ENCODE measurements at regions not wholly inside any gene's neighbourhood (a gene's known extent, or its start where the extent isn't known, plus 50 kb on each side); places are given as distances from the start of the nearest gene placed in this dataset.
"Not testable (repeated sequence)": the region's sequence is repeated elsewhere in the genome, so short reads cannot be mapped to it uniquely, and the experiment has no call there.

DNA sequence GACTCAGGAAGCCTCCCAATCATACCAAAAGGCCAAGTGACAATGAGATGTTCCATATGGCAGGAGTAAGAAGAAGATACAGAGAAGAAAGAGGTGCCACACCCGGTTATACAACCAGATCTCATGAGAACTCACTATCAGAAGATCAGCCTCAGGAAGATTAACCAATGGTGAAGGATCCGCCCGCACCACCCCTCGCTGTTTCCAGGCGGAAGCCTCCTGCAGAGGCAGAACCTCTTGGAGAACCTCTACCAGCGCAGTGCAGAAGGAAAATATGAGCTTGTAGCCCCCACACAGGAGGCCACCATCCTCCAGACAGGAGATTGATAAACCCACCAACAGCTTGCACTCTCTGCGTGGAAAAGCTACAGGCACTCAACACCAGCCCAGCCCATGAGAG is 245.1 kb downstream of the POTED start:
- no peak for TF ChIP-seq GATA1 (IDR thresholded peaks at IDR 0.05; ENCODE audit: low read depth, low read length)
- no peak for DNase-seq

DNA sequence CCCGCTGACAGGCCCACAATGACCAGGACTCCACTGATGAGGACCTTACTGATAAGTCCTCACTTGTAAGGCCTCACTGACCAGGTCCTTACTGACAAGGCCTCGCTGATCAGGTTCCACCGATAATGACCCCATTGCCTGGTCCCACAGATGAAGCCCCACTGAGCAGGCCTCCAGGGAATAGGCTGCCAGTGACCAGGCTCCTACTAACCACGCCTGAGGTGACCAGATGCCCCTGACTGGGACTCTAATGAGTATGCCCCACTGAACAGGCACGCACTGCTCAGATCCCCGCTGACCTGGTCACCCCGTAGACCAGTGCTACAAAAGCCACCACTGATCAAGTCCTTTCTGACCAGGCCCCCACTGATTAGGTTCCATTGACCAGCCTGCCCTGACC is 241.2 kb downstream of the POTED start:
- DNase-seq: not testable (repeated sequence)

DNA sequence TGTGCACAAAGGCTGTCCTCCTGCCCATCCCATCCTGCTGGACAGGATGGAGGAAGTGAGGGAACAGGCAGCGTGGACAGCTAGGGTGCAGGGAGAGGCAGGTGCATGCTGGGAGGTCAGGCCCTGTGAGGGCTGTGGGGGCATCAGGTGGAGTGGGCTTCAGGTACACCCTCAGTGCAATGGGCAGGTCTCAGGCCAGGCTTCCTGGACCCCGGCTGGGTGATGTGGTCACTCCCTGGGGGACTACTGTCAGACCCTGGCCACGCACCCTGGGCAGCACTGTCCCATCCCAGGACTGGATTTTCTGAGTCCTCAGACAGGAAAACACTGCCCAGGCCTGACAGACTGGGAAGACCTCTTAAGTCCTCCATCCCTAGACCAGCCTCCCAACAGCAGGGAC is 239.9 kb downstream of the POTED start:
- not testable (repeated sequence) for DNase-seq

DNA sequence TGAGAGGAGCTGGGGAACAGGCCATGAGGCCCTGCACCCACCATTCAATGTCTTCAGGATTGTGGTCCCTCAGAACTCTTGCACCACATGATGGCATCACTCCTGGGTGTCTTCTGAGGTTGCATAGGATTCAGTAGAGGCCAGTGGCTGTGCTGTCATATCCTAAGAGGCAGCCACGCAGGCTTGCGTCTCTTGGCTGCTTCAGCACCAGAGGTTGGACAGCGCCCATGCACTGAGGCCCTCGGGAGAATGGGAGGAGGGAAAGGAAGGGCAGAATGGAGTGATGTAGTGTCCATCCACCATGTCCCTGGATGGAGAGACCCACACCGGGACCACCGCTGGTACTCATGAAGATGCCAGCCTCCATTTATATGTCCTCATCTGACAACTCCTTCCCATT is 237.1 kb downstream of the POTED start:
- not testable (repeated sequence) for DNase-seq

DNA sequence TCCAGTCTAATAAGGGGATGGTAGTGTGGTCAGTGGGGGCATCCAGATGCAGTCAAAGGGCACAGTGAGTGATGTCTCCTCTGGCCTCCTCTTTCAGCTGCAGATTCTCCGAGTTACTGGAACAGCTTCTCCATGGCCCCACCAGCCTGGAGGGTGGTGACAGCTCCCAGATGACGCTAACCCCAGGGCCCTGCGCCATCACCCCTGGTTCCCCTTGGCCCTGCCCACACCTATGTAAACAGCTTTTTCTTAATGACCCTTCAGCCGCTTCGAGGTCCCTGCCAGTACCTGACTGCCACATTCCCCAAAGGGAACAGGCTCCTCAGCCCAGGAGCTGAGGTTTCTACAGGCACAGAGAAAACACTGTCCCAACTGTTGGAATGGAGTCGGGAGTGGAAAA is 235.0 kb downstream of the POTED start:
- not testable (repeated sequence) for DNase-seq

DNA sequence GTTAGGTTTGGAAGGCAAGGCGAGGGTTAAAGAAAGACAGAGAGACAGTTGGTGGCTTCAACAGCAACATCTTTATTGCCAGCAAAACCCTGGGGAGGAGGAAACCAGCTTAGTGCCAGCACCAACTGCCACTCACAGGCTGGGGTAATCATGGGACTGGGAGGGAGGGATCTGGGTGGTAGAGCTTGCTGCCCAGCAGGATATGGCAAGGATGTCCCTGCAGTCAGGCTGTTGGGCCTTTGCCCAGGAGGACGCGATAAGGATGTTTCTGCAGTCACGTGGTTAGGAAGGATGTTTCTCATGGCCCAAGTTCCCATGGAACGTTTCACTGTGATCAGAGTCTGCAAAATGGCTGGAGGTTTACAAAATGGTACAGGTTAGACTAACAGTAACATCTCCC is 233.5 kb downstream of the POTED start:
- DNase-seq: not testable (repeated sequence)

DNA sequence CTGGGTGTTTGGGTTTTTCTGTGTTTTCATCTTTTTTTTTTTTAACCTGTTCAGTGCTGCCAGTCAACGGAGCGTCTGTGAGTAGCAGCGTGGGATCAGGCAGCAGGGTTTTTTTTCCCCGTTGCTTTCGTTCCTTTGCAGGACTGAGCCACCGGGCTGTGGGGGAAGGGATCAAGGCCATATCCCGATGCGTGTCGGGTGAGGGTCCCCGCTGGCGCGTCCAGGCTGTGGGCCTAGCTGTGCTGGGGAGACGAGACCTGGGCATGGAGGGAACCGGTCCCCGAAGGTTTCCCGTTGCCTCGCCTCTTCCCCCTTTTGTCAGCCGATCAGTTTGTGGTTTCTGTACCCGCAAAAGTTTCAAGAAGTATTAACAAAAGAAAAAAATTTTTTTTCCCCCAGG is 218.1 kb downstream of the POTED start:
- DNase-seq: not testable (repeated sequence)

DNA sequence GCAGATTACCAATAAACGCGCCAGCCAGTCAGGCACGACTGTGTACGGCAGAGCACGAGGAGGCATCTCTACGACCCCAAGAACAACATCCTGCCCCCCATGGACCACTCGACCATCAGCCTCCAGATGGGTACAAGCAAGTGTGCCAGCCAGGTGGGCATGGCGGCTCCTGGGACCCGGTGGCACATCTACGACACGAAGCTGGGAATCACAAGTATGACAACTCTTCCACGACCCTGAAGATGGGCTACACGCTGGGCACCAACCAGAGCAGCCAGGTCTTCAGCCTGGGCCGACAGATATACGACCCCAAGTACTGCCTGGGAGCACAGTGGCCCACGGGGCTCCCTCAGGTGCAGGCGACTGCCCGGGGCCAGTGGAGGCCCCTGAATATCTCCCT is 217.6 kb downstream of the POTED start:
- TF ChIP-seq GATA1 (IDR thresholded peaks at IDR 0.05; ENCODE audit: low read depth, low read length) (no peak), POLR2A (IDR thresholded peaks at IDR 0.05; ENCODE audit: low read length) (no peak)
- no peak for DNase-seq

DNA sequence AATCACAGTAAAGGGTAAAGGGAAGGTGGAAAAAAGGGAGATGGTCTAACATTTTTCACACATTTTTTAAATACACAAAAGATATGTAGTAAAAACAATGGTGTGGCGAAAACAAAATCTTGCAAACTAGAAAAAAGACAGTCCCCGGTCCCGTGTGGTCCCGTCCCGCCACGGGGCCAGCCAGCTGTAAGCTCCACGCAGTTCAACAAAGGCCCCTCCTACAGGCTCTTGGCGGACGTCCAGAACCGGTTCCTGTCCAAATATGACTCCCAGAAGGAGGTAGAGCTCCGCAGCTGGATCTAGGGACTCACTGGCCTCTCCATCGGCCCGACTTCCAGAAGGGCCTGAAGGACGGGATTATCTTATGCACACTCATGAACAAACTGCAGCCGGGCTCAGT is 216.9 kb downstream of the POTED start:
- DNase-seq: not testable (repeated sequence)

DNA sequence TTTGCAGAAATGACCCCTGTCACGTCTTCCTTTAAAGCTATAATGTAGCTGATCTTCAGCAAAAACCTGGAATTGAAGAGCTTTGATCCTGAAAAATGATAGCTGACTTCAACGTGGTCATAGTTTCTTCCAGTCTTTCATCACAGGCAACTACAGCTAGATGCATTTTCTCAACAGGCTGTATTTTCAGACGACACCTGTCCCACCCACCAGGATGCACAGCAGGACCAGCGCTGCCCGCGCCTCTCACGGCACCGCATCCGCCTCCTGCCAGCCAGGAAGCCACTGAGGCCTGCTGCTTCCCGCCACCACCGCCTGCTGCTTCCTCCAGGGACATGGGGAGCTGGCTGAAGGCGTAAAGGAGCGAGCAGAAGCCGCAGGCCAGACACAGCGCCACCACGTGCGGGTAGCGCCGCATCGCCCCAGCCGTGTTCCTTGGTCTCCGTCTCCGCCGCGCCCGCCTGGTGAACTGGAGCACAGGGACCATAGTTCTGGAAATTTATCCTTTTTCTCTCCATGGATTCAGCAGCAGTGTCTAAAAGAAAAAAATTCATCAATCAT is 215.7 kb downstream of the POTED start:
- DNase-seq: not testable (repeated sequence)

DNA sequence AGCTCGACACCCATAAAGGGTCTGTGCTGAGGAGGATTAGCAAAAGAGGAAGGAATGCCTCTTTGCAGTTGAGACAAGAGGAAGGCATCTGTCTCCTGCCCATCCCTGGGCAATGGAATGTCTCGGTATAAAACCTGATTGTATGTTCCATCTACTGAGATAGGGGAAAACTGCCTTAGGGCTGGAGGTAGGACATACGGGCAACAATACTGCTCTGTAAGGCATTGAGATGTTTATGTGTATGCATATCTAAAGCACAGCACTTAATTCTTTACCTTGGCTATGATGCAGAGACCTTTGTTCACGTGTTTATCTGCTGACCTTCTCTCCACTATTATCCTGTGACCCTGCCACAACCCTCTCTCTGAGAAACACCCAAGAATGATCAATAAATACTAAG is 210.7 kb downstream of the POTED start:
- DNase-seq: not testable (repeated sequence)

DNA sequence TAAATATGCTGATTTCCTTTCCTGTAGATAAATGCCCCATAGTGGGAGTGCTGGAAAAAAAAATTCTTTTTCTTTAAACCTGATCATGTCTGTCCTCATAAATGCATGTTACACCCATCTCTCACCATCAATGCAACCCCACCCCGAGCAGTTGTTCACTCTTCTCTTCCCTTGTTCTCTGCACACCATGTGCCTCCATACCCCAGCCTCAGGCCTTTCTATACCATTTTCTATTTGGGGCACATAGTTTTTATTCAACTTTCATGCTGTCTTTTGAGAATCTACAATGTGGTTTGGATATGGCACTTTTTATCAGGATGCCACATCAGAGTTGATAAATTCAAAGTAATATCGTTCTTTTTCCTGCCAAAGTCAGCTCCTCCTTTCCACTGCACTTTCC is 202.6 kb downstream of the POTED start:
- DNase-seq: not testable (repeated sequence)

DNA sequence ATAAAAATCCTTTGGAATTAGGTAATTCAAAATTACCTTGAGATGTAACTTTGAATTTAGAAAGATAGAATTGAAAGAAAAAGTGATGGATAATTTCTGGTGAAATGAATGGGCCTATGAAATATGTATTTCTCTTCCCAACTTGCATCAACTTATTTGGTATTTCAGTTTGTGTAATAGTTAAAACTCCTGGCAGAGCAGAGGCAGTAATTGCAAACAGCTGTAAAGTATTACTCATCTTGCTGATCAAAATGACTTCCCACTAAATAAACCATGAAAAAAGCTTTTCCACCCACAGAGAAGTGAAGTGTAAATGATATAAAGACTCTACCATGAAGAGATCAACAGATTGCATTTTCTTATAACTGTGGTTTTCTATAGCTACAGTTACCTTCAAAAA is 201.0 kb downstream of the POTED start:
- DNase-seq: not testable (repeated sequence)

DNA sequence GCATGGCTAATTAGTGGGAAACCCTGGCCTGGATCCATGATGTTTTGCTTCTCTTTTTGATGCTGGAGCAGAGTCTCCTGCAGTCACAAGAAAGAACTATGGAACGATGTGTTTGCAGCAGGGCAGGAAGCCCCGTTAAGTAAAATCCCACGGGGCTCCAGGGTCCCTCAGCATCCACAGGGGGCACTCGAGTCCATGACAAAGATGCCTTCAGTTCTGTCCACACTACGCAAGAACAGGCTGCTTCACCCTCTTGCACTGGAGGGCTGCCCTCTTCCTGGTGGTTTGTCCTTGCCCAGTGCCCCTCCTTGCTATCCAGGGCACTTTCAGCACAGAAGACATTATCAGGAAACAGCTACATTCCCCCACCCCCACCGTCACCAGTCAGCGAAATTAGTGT is 196.9 kb downstream of the POTED start:
- not testable (repeated sequence) for DNase-seq

DNA sequence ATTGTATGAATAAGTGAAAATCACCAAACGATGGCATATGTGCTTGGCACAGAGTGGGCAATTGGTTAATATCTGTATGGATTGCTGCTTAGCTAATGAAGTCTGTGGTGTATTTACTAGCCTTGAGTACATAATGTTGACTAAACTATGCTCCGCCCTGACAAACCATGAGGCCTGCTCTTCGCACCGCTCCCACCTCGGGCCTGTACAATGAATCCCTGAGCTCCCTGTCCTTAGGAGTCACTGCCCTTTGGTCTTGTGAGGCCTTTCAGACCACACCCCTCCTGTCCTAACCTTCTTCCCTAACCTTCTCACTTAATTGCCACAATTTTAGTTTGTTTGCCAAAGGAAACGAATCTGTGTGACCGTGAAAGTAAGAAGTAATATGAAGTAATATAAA is 193.2 kb downstream of the POTED start:
- DNase-seq: not testable (repeated sequence)

Measured in erythroblast (primary cell).